Fibroblast of skin of right biceps (primary cell): ENCODE measurements at regions not wholly inside any gene's neighbourhood (a gene's known extent, or its start where the extent isn't known, plus 50 kb on each side); places are given as distances from the start of the nearest gene placed in this dataset.

ENCODE experiments used
- DNase-seq: peaks from one replicate; pipeline ENCODE4 v3.0.0-alpha.2; 2013

DNA sequence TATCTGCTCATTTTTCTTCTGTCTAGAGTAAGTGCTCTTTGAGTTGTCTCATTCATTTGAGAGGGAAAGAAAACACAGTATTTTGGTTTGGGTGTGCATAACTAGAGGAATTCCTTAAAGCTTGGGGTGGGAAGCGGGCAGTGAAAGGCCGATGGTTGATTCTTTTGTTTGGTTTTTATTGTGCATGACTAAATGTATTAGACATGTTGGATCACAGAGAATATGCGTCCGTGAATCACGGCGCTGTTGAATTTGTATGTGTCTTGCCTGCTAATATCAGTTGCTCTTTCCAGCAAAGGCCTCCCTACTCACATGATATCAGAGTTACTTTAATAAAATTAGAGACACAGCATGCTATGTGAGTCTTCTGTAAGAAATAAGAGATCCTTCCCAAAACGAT, 180.0 kb downstream of the CHD9NB start:
- DNase-seq = no peak

- no peak for DNase-seq
These were observed 181.2 kb downstream of the CHD9NB start for GRCh38 chr16:52871481-52871880.

GRCh38 chr16:52869243-52869642, 183.5 kb downstream of the CHD9NB start:
- DNase-seq = no peak

DNA sequence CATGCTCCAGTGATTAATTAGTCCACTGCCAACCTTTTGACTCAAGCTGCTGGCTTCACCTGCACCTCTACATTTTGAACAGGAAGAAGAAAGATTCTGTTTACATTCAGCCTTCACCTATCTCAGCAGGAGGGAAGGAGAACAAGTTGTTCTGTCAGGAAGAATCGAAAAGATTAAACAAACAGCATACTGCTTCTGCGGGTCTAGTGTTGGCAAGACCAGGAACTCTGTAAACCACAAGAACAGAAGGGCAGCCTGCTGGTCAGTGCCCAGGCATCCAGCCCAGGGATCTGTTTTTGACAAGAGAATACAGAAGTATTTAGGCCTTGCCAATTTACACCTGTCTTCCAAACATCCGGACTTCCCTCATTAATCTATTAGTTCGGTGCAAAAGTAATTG, 189.7 kb downstream of the CHD9NB start:
- DNase-seq = no peak

GRCh38 chr16:52861614-52862022, 191.1 kb downstream of the CHD9NB start:
- DNase-seq = peak; percentile 1

- no peak for DNase-seq
These were observed 197.2 kb downstream of the CHD9NB start for GRCh38 chr16:52855463-52855862.

- no peak for DNase-seq
These were observed 199.7 kb downstream of the CHD9NB start for GRCh38 chr16:52852978-52853377.

DNA sequence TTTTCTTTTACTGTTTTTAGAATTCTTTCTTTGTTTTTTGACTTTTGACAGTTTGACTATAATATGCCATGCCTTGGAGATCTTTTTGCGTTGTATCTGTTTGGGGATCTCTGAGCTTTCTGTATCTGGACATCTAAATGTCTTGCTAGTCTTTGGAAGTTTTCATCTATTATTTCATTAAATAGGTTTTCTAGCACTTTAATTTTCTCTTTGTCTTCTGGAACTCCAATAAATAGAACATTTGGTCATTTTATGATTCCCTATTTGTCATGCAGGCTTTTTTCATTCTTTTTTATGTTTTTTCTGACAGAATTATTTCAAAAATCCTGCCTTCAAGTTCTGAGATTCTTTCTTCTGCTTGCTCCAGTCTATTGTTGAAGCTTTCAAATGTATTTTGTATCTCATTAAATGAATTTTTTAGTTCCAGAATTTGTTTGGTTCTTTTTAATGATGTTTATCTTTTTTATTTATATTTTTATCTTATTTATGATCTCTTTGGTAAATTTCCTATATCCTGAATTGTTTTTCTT, 201.4 kb downstream of the CHD9NB start:
- no peak for DNase-seq

DNA sequence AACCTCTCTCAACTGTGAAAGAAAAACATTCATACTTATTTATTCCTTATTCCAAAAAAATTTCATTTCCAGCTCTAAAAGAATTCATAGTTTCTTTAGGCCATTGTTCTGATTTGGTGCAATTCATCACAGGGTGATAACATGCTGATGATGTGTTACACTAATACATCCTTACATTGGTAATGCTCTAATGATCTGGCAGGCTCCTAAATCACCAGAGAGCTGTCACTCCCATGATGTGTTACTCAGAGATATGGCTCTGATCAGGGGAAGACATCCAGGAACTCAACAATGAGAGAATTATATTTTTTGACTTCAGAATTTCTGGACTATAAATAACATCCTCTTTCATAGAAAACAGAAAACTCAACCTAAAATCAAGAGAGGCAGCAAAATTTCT, 209.3 kb downstream of the CHD9NB start:
- DNase-seq = no peak

DNA sequence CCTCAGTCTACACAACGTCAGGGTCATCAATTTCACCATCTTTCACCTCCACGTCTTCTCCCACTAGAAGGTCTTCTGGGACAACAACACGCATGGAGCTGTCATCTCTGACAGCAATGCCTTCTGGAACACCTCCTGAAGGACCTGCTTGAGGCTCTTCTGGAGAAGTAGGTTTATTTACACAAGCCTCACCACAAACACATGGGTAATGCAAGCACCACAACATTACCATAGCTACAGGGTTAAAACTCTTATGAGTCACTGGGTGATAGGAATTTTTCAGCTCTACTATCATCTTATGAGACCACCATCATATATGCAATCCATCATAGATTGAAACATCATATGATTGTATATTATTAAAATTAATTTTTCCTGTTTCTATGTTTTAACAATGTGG, 215.4 kb downstream of the CHD9NB start:
- no peak for DNase-seq

GRCh38 chr16:52834736-52835465, 217.8 kb downstream of the CHD9NB start:
- DNase-seq = no peak

- no peak for DNase-seq
These were observed 219.9 kb downstream of the CHD9NB start for GRCh38 chr16:52832771-52833170.

GRCh38 chr16:52827456-52827855, 225.2 kb downstream of the CHD9NB start:
- no peak for DNase-seq

GRCh38 chr16:52825892-52826291, 226.8 kb downstream of the CHD9NB start:
- no peak for DNase-seq

DNA sequence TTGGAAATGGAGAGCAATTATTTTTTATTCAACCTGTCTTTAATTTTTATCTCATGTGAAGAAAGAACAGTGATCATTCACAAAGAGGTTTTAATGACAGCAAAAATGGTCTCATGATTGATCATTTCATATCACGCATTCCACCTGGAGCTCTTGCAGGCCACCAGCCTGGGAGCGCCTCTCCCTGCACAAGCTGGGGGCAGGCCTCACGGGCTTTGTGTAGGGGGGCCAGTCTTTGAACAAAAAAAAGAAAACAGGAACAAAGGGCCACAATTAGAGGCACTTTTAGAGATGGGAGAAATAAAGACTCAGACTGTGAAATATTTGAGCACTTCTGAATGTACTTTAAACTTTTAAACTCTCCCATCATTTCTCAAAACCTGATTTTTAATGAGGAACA, 232.9 kb downstream of the CHD9NB start:
- no peak for DNase-seq

DNA sequence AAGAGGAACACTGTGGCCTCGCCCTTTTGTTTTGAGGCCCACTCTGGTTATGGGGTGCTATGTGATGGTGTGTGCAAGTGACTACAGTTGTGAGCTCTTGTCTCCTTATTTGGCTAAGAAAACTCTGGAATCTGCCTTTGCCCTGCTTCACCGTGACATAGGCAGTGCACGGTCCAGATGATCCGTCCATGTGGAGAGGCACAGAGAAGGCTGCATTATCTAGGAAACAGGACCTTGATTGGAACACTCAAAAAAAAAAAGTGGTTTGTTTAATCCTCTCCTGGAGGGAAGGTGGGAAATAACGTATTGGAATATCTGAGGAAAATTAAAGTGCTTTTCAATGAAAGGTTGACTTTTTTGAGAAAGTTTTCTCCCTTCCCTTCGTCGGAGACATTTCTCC, 233.3 kb downstream of the CHD9NB start:
- no peak for DNase-seq

DNA sequence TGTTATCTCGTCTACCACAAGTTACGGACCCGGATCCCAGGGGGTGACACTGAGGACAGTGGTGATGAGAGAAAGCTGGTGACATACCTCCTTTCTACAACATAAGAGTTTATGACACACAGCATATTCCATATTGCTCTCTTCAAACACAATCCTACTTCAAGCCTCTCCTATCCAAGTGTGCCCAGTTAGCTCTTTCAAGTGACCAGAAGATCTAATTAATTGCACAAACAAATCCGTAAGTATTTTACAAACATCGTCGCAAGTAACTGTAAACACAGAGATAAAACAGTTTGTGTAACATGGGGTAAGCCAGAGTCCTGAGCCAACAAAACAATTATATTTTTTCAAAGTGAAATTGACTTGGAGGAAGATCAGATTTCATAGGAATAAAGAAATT, 235.0 kb downstream of the CHD9NB start:
- DNase-seq = no peak

DNA sequence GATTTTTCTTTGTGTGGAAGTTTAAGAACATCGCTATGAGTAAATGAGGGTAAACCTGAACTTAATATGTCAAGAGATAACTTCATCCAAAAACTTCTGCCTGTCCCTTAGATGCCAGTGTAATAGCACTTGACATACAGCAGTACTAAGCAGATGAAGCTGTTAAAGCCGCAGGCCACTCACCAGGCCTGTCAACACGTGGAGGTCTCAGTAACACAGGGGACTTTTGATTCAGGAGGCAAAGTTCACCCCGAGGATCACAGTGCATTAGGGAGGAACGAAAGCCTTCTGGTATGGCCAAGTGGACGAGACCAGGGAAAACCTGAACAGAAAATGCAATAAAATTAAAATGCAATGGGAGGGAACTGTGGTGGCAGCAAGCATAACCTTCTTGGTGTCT, 235.7 kb downstream of the CHD9NB start:
- DNase-seq = no peak

DNA sequence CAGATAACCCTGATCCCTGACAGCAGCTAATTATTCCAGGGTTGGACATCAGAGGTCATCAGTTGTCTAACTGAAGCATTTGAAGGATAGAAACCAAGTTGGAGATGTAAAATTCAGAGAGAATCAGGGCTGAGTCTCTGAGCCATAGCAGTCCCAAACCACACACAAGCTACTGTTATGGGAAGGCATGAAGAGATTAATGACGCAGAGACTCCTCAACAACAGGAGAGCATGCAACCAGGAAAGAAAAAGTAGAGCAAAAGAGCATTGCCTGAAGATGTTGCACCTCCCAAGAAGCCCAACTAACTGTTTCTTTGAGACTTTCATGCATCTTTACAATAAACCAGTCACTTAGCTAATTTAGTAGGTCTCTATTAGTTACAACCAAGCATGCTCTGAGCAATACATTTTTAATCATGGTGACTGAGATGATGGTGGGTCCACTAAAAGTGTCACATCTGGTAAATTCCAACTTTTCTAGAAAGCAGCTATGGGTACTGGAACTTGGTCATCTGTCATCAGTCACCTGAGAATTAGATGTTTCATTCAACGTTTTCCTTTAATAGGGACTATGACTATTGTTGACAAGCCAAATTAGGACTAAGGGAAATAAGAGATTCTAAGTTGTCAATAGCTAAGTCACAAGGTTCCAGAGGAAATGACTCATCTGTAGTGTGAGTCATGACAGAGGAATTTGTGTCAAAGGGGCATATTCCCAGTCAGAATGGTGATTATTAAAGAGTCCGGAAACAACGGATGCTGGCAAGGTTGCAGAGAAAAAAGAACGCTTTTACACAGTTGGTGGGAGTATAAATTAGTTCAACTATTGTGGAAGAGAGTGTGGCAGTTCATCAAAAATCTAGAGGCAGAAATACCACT, 239.8 kb downstream of the CHD9NB start:
- DNase-seq = peak; percentile 61

DNA sequence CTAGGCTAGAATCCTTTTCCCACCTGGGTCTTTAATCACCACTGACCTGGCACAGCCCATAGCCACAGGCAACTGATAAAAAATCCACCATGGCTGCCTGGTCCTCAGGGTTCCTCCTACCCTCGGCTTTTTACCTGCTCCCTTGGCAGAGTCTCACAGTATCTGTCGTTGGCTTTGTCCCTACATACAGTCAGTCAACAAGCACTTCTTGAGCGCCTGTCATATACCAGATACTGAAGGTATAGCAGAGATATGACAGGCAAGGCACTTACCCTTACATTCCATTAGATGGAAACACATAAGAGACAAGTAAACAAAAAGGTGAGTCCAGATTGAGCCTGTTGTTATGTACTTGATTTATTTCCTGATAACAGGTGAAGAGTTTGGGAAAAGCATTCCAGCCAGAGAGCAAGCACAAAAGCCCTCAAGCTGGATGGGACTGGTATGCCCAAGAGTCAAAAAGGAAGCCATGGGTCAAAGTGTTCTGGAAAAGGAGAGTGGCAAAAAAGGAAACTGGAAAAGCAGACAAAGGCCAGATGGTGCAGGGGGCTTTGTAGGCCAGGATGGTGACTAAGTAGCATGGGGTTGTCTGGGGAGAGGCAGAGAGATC, 247.0 kb downstream of the CHD9NB start:
- DNase-seq = no peak

DNA sequence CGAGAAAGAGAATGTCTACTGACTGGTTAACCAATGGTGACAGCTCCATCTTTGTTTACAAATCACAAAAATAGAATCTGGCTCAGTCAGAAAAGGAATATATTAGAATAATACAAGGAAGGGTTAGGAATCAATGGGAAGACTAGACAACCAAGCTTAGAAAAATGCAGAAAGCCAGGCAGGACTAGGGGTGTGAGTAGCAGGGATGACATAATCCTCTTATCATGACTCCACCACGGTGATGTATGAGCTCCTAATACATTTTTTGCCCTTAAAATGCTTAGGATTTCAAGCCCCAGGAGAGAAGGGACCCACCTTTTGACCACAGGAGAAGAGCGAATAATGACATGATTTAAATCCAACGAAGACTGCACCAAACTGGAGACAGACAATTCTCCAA, 252.3 kb downstream of the CHD9NB start:
- no peak for DNase-seq

DNA sequence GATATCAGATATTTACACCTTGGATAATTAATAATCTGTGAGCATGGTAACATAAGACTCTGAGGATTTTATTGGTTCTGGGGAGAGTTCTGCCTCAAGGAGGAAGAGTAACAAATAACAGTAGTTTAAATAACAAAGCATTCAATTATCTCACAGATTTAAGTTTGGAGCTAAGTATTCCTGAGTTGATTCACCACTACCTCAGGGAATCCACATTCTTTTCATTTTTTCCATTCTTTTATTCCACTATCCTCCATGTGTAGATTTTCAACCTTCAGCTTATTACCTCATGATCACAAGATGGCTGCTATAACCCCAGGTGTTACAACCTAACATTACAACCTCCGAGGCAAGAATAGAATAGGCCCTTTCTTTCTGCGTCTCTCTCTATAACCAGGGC, 252.2 kb upstream of the TOX3 start:
- DNase-seq = no peak

DNA sequence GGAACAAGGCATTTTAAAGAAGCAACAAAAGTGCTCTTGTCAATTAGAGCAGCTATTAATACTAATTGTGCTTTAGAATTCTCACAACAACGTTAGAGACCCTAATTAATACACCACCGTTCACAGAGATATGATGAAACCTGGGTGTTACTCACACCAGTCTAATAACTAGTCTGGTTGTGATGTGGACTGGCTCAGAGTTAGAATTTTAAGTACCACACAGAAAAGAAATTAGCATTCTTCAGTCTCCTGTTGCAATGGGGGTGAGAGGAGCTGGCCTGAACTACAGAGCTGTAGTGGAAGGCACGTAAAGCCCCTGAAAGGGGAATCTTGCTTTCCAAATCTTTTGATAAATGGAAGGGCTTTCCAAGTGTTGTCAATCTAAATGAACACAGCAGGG, 240.8 kb upstream of the TOX3 start:
- no peak for DNase-seq

DNA sequence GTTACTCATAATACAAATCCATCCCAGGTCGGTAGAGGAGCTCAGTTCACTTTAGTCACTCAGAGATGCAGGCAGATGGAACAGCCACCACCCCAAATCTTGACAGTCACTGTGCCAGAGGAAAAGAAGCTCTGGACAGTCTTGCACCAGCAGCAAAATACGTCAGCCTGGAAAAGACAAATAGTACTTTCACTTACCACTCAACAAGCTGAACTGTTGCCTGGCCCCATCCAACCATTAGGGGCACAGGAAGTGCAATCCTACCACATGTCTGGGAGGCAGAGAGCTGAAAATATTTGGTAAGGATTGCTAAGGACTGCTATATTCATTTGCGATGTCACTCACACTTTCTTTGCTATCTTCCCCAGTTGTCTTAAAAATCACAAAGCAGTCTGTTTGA, 239.1 kb upstream of the TOX3 start:
- no peak for DNase-seq
